H54 (cell line): ENCODE measurements at regions not wholly inside any gene's neighbourhood (a gene's known extent, or its start where the extent isn't known, plus 50 kb on each side); places are given as distances from the start of the nearest gene placed in this dataset.

Source experiments
- DNase-seq: peaks from one replicate; pipeline ENCODE4 v3.0.0; 2011; ENCODE audit warnings: low spot score, mixed read lengths; ENCODE audit not compliant: insufficient read length
- FAIRE-seq: peaks from 3 replicates; lab custom pipeline; 2011; peaks lifted over from hg19 to GRCh38; lab: Jason Lieb, UNC
- POLR2A ChIP-seq: IDR thresholded peaks from 2 replicates; pipeline ENCODE4 v1.6.1; 2011; ENCODE audit warnings: low read depth, mild to moderate bottlenecking, low read length

DNA sequence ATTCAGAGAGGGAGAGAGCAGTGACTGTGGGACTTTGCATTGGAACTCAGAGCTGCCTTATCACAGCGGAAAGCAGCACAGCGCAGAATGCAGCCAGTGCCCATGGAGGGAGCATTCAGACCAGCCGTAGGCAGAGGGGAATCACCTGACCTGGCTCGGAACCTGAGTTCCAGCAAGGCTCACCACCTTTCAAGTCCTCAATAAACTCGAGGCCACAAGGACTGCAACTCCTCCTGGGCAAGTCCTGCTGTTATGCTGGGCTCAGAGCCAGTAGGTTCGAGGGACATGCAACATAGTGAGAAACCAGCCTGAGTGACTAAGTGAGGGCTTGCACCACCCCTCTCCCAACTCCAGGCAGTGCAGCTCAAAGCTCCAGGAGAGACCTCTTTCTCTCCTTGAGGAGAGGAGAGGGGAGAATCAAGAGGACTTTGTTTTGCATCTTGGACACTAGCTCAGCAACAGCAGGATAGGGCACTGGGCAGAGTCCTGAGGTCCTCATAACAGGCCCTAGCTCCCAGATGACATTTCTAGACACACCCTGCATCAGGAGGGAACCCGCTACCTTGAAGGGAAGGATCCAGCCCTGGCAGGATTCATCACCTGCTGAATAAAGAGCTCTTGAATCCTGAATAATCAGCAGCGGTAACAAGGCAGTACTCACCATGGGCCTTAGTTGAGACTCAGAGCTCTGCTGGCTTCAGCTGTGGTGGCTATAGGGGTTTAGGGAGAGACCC is 136.8 kb upstream of the OTOS start:
- DNase-seq, result no peak
- FAIRE-seq, result peak; percentile 6
- TF ChIP-seq POLR2A, result no peak

DNA sequence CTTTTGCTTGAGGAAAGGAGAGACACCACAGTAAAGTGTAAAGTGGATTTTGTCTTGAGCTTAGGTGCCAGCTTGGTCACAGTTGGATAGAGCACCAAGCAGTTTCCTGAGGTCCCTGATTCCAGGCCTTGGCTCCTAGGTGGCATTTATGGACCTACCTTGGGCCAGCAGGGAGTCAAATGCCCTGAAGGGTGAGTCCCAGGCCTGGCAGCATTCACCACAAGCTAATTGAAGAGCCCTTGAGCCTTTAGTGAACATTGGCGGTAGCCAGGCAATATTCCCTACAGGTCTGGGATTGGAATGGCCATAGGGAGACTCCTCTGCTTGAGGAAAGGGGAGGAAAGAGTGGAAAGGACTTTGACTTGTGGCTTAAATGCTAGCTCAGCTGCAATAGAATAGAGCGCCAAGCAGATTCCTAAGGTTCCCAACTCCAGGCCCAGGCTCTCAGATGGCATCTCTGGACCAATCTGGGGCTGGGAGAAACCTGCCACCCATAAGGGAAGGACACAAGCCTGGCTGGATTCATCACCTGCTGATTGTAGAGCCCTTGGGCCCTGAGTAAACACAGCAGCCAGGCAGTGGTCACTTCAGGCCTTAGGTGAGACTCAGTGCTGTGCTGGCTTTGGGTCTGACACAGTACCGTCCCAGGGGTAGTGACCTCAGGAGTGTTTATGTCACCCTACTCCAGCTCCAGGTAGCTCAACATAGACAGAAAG is 137.5 kb upstream of the OTOS start:
- TF ChIP-seq POLR2A, result no peak
- FAIRE-seq, result no peak
- DNase-seq, result no peak

DNA sequence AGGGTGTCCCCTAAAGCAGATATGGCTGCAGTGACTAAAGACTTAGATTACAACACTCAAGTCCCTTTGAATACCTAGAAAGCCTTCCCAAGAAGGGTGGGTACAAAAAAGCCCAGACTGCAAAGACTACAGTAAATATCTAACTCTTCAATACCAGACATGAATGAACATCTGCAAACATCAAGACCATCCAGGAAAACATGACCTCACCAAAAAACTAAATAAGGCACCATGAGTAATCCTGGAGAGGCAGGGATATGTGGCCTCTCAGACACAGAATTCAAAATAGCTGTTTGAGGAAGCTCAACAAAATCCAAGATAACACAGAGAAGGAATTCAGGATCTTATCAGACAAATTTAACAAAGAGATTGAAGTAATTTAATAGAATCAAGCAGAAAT is 138.2 kb upstream of the OTOS start:
- no peak for FAIRE-seq
- TF ChIP-seq POLR2A, result no peak

DNA sequence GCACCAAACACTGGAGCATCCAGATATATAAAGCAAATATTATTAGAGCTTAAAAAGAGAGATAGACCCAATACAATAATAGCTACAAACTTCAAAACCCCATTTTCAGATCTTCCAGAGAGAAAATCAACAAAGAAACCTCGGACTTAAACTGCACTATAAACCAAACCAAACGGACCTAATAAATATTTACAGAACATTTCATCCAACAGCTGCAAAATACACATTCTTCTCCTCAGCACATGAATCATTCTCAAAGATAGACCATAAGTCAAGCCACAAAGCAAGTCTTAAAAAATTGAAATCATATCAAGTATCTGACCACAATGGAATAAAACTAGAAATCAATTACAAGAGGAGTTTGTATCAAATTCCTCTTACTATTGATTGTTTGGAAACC is 140.2 kb upstream of the OTOS start:
- FAIRE-seq (no peak), DNase-seq (no peak)
- no peak for TF ChIP-seq POLR2A

More for the DNA sequence above, 138.2 kb upstream of the OTOS start:
- no peak for DNase-seq

DNA sequence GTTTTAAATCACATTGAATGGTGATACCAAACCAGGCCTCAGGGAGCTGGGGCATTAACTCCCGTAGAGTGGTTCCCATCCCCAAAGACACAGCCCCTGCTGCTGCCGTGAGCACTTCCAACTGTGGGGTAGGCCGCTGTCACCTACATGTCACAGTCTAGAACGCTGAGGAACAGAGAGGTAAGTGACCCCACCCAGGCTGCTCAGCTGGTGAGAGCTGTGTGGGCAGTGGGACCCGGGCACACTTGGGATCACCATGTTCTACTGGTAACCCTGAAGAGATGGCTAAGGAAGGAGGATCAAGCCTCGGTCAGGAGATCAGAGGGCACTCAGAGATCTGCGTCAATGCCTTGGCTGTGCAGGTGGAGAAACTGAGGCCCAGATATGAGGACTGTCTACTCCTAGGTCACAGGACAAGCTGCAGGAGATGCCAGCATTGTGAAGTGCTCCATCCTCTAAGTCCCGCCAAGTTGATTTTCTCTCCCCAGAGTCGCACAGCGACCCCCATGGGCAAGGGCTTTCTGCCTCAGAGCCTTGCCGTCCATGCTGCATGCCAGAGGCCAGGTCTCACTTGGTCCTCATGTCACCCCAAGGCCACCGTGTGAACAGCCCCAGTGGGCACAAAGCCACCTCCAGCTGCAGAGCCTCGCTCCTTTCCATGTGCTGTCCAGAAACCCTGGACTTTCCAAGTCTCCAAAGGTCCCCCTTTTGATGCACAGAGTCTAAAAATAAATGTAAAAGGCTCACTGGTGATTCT is 144.2 kb upstream of the OTOS start:
- no peak for TF ChIP-seq POLR2A
- DNase-seq (no peak), FAIRE-seq (no peak)

DNA sequence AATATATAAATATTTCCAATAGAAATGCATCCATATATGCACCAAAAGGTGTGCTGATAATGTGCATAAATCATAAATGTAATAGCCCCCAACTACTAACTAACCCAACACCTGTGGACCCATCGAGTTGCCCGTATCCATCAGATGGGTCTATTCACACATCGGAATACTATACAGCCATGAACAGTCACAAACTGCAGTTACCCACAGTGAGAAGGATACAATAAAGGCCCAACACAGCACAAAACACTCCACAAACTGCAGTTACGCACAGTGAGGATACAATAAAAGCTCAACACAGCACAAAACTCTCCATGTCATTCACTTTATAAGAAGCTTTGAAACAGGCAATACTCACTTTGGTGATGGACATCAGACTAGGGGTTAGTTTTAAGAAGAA is 145.3 kb upstream of the OTOS start:
- no peak for TF ChIP-seq POLR2A
- FAIRE-seq (no peak), DNase-seq (no peak)

DNA sequence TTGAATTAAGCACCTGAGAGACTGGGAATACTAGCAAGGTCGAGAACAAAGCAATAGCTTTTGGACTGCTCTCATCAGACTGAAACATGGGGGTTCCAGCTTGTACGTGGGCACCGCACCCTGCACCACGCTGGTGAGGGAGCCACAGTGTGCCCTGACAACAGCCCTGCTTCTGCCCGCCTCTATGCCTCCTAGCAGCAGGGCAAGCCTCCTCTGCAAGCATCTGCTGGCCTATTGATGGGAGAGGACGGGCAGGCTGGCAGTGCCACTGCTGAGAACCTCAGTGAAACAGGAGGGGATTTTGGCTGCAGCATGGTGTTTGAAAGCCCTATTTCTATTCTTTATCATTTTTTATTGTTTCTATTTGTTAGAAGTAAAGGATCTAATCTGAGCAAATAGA is 146.1 kb upstream of the OTOS start:
- FAIRE-seq (no peak), DNase-seq (no peak)
- no peak for TF ChIP-seq POLR2A

DNA sequence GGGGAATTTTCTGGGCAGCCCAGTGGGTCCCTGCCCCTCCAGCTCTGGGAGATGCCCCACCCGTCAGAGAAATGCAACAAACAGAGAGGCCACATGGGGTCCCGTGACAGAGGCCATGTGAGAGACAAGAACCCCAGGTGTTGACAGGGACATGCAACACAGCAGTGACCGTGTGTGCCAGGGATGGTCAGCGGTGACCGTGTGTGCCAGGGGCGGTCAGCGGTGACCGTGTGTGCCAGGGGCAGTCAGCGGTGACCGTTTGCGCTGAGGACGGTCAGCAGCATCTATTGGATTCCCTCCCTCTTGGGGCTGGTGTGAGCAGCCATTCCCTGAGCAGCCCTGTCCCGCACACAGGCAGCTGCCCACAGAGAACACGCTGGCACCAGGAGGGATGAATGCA is 146.6 kb upstream of the OTOS start:
- DNase-seq (no peak), FAIRE-seq (no peak)
- no peak for TF ChIP-seq POLR2A

DNA sequence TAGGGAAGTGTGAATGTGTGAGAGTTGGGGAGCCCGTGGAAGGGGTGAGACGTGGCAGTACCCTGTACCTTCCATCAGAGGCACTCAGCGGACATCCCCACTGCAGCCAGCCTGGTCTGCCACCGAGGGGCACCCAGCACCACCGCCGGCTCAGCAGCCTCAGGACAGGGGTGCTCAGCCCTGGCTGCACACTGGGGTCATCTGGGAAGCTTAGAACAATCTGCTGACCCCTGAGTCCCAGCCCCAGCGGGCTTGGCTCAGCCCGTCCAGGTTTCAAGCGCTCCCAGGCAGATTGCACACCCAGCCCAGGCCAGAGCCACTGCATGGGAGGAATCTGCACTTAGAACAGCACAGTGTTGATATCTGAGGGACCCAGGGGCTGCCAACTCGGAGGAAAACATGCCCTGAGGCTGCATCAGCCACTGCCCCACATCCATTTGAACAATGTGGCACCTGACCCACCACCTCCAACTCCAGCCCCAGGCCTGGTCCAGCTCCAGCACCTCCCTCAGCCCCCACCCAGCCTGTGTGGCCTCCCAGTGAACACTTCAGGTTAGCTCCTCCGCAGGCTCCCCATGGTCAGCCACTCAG is 147.1 kb upstream of the OTOS start:
- no peak for TF ChIP-seq POLR2A
- DNase-seq (no peak), FAIRE-seq (no peak)

DNA sequence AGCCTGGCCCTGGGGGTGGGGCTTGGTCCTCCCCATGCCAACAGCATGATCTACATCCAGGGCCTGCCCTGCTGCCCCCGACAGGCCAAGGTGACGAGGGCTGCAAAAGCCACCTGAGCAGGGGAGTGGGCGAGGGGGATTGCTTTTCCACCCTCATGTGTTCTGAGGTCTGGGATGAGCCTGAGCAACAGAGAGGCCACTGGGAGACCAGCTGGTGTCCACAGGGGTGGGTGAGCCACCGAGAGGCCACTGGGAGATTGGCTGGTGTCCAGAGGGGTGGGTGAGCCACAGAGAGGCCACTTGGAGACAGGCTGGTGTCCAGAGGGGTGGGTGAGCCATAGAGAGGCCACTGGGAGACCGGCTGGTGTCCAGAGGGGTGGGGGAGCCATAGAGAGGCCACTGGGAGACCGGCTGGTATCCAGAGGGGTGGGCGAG is 147.4 kb upstream of the GPC1 start:
- TF ChIP-seq POLR2A, result no peak
- DNase-seq (no peak), FAIRE-seq (no peak)

DNA sequence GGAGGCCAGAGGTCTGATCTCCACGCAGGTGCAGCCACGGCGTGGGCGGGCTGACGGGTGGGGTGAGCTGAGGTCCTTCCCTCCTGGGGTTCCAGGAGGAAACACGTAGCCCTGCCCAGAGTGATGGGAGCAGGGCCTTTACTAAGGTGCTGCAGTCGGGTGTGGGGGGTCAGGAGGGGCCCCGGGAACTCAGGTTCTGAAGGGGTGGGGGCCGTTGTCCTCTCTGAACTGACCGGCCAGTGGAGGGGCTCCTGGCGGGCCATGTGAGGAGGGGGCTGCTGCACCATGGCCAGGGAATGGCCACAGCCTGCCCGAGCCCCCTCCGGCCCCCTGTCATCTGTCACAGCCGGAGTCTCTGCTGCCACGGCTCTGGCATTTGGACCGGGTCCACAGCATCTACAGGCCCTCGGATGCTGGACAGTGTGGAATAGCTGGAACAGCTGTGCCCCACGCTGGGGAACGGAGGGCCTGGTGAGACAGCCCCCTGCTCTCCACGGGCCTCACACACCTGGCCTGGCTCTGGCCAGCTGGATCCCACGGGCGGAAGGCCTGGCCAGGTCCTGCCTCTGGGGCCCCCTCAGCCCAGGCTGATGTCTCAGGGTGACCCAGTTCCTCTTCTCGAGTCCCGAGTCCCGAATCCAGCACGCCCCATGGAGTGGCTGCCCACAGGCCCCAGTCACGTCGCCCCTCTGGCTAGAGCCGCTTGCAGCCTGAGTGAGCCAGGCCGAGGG is 145.6 kb upstream of the GPC1 start:
- TF ChIP-seq POLR2A, result no peak
- DNase-seq, result no peak
- FAIRE-seq, result no peak

DNA sequence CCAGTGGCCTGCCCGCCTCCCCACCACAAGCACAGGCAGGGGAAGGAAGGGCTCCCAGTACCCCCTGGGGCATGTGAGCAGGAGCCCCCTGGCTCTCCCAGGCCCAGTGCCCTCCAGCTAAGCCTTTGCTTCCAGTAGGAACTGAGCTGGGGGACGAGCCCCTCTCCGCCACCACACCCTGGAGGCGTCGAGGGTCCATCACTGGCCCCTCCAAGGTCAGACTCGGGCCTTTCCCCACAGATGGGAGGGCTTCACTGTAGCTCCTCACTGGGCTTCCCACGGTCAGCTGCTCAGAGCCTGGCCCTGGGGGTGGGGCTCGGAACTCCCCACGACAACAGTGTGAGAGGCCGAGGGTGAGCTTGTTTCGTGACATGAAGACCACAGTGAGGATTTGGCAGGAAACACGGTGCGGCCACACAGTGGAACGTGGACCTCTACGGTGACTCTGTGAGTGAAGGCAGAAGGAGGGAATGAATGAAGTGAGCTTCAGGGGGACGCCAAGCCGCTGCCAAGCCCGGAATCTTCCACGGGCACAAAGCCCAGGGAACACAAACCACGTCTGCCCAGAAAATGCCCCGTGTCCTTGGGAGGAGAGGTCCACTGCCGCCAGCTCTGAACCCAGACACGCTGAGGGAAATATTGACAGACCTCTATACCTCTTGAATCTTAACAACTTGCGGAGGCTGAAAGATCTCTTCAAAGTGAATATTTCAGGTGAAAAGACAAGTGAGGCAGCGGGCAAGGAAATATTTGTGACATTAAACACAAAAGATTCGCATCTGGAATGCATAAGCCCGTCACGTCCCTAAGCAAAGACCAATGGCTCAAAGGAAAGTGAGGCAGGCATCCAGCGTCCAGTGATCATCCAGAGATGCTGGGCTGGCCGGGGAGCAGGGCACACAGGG is 144.8 kb upstream of the GPC1 start:
- TF ChIP-seq POLR2A, result no peak
- FAIRE-seq (no peak), DNase-seq (no peak)

DNA sequence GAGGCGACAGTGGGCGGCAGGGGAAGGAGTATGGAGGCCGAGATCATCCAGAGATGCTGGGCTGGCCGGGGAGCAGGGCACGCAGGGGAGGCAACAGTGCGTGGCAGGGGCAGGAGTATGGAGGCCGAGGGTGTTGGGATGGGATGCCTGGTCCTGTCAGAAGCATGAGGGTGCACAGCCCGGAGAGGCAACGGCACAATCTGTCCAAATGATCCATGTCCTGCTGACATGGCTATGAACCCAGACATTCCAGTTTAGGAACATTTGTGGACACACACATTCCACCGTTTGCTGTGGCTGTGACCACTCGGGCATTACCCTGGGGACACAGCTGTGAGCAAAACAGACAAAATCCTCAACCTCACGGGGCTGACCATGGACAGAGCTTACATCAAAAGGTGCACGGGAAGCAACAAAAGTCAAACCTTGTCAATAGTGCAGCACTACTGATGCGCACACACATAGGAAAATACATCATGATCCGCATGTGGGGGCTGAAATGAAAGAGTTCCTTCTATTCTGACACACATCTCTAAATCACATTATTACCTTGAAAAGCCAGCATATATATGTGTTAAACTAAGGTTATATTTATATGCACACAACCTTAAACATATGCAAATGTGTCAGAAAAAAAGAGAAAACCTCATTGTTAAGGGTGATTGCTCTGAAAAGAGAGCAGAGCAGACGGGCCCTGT is 144.0 kb upstream of the GPC1 start:
- FAIRE-seq (no peak), DNase-seq (no peak)
- no peak for TF ChIP-seq POLR2A
